Glomerular visceral epithelial cell (primary cell): ENCODE measurements at regions not wholly inside any gene's neighbourhood (a gene's known extent, or its start where the extent isn't known, plus 50 kb on each side); places are given as distances from the start of the nearest gene placed in this dataset.

Source experiments
- DNase-seq: peaks from one replicate; pipeline ENCODE4 v3.0.0-alpha.2; 2016; ENCODE audit errors: extremely low spot score

GRCh38 chr1:47703156-47703825, 265.4 kb downstream of the FOXD2 start:
- no peak for DNase-seq

GRCh38 chr1:47703981-47704596, 266.2 kb downstream of the FOXD2 start:
- DNase-seq, result no peak

- DNase-seq, result no peak
Measured at GRCh38 chr1:47705517-47706130, 267.8 kb downstream of the FOXD2 start.

- no peak for DNase-seq
Measured at GRCh38 chr1:47707503-47707902, 269.7 kb downstream of the FOXD2 start.

GRCh38 chr1:47708019-47708535, 270.2 kb downstream of the FOXD2 start:
- no peak for DNase-seq

GRCh38 chr1:47708658-47709018, 270.8 kb downstream of the FOXD2 start:
- no peak for DNase-seq

GRCh38 chr1:47709019-47709871, 271.4 kb downstream of the FOXD2 start:
- peak; percentile 11 for DNase-seq

GRCh38 chr1:47709872-47710231, 272.0 kb downstream of the FOXD2 start:
- peak; percentile 16 for DNase-seq

GRCh38 chr1:47710329-47711071, 272.7 kb downstream of the FOXD2 start:
- DNase-seq, result peak; percentile 59
